GM18519 (cell line): ENCODE measurements at regions not wholly inside any gene's neighbourhood (a gene's known extent, or its start where the extent isn't known, plus 50 kb on each side); places are given as distances from the start of the nearest gene placed in this dataset.
"Not testable (repeated sequence)": the region's sequence is repeated elsewhere in the genome, so short reads cannot be mapped to it uniquely, and the experiment has no call there.

ENCODE experiments used
- ATAC-seq: cut with Tn5 transposase; IDR thresholded peaks from one replicate; pipeline ENCODE4 v1.9.1; 2021; ENCODE audit warnings: mild to moderate bottlenecking, moderate library complexity; ENCODE audit not compliant: unreplicated experiment, low FRiP score

GRCh38 chr14:89743828-89744227 lies 210.7 kb downstream of the EFCAB11 start:
- ATAC-seq: no peak

GRCh38 chr14:89740241-89740640 lies 214.3 kb downstream of the EFCAB11 start:
- ATAC-seq: no peak

GRCh38 chr14:89736881-89737280 lies 217.6 kb downstream of the EFCAB11 start:
- no peak for ATAC-seq

GRCh38 chr14:89731396-89731933 lies 223.1 kb downstream of the EFCAB11 start:
- ATAC-seq: no peak

GRCh38 chr14:89730687-89731086 lies 223.8 kb downstream of the EFCAB11 start:
- no peak for ATAC-seq

GRCh38 chr14:89728964-89729363 lies 225.6 kb downstream of the EFCAB11 start:
- no peak for ATAC-seq

- not testable (repeated sequence) for ATAC-seq
These were observed 228.3 kb downstream of the EFCAB11 start for GRCh38 chr14:89726226-89726625.

GRCh38 chr14:89724628-89724960 lies 229.9 kb downstream of the EFCAB11 start:
- ATAC-seq: no peak

GRCh38 chr14:89723930-89724627 lies 230.5 kb downstream of the EFCAB11 start:
- ATAC-seq: no peak

GRCh38 chr14:89721956-89722355 lies 232.6 kb downstream of the EFCAB11 start:
- no peak for ATAC-seq

- ATAC-seq: peak; percentile 42
These were observed 233.5 kb downstream of the EFCAB11 start for GRCh38 chr14:89720741-89721729.

GRCh38 chr14:89720076-89720687 lies 234.3 kb downstream of the EFCAB11 start:
- ATAC-seq: no peak

GRCh38 chr14:89719366-89720075 lies 235.0 kb downstream of the EFCAB11 start:
- ATAC-seq: no peak

- ATAC-seq: no peak
These were observed 245.4 kb downstream of the EFCAB11 start for GRCh38 chr14:89708982-89709625.

- no peak for ATAC-seq
These were observed 247.4 kb downstream of the EFCAB11 start for GRCh38 chr14:89707086-89707485.

GRCh38 chr14:89702876-89703200 lies 251.7 kb downstream of the EFCAB11 start:
- ATAC-seq: no peak

GRCh38 chr14:89702073-89702875 lies 252.3 kb downstream of the EFCAB11 start:
- no peak for ATAC-seq

- ATAC-seq: no peak
These were observed 253.1 kb downstream of the EFCAB11 start for GRCh38 chr14:89701211-89702043.
